ENCODE measurements at regions not wholly inside any gene's neighbourhood (a gene's known extent, or its start where the extent isn't known, plus 50 kb on each side); places are given as distances from the start of the nearest gene placed in this dataset.

- TF ChIP-seq SREBF1 (IDR thresholded peaks at IDR 0.05; ENCODE audit: low read length): no peak
- TF ChIP-seq HSF1 (IDR thresholded peaks at IDR 0.05; ENCODE audit: low read depth, low read length): no peak
- no peak for TF ChIP-seq CUX1 (IDR thresholded peaks at IDR 0.05; ENCODE audit: insufficient replicate concordance, low read depth, low read length)
- no peak for TF ChIP-seq KAT2A (conservative IDR thresholded peaks at IDR 0.05; ENCODE audit: control insufficient read depth, low read depth, low read length)
These were observed 98.2 kb upstream of the GSC start (continued) for GRCh38 chr14:94867946-94868771.

- POLR2A ChIA-PET: no interaction called here
- in situ Hi-C loops (cut with MboI): no loop called here
- CTCF ChIA-PET: no interaction called here
- Histone ChIP-seq H3K36me3 (ENCODE audit: control insufficient read depth in 2 of 2, insufficient read depth in 2 of 2, low read length in 1 of 2) (no peaks in the 10 kb centered on the region), H3K27ac (ENCODE audit: control insufficient read depth, insufficient read depth) (no peak overlapping the region), H3K4me2 (ENCODE audit: control insufficient read depth, insufficient read depth) (no peak overlapping the region), H3K4me3 (no peak overlapping the region), H3K9me3 (replicated peaks; ENCODE audit: control insufficient read depth, insufficient read depth, low read length) (no peaks in the 10 kb centered on the region), H2AFZ (ENCODE audit: control insufficient read depth, low read depth, low read length) (no peak overlapping the region), H3K4me1 (ENCODE audit: control insufficient read depth, insufficient read depth, low read length) (no peaks in the 10 kb centered on the region), H3K27me3 (replicated peaks in 1 of 2; ENCODE audit: control insufficient read depth in 2 of 2, insufficient read depth in 2 of 2, low read length in 1 of 2) (peaks cover 0 to 4% of the 10 kb centered on the region in 2 experiments; a peak in 3 of 4 replicates), H4K20me1 (ENCODE audit: control insufficient read depth, insufficient read depth) (no peaks in the 10 kb centered on the region), H3K9ac (ENCODE audit: control insufficient read depth, insufficient read depth, low read length) (no peak overlapping the region), H3K79me2 (ENCODE audit: control insufficient read depth, insufficient read depth, low read length) (no peaks in the 10 kb centered on the region)
- intact Hi-C loops (cut with micrococcal nuclease; ENCODE audit: unreplicated experiment): no loop called here
- DNase-seq (ENCODE audit: low read depth, low spot score) (no peak), FAIRE-seq (no peak), ATAC-seq (no peak)
- SMC1A ChIA-PET (ENCODE audit: uncharacterized antibody, unreplicated experiment): no interaction called here
- WGBS (ENCODE audit: insufficient coverage, insufficient replicate concordance, low lambda C conversion rate, missing lambda C conversion rate): 34% methylated on average over 6 of the region's 6 CpGs
- BruUV-seq (replicated peaks): no TSS peak
- RAD21 ChIA-PET (ENCODE audit: unreplicated experiment): no interaction called here
- TF ChIP-seq E2F4 (IDR thresholded peaks at IDR 0.05; ENCODE audit: low read depth, low read length): no peak
- no peak for TF ChIP-seq MXI1 (IDR thresholded peaks at IDR 0.05; ENCODE audit: low read depth, low read length)
- TF ChIP-seq MTA3 (IDR thresholded peaks at IDR 0.05; ENCODE audit: borderline replicate concordance, low read length): no peak
- TF ChIP-seq ESRRA (IDR thresholded peaks at IDR 0.05; ENCODE audit: low read length): no peak
- no peak for TF ChIP-seq JUNB (IDR thresholded peaks at IDR 0.05)
- no peak for TF ChIP-seq TAF1 (IDR thresholded peaks at IDR 0.05; ENCODE audit: borderline replicate concordance, low read depth, low read length)
- no peak for TF ChIP-seq BCL3 (IDR thresholded peaks at IDR 0.05; ENCODE audit: borderline replicate concordance, insufficient read depth, low read depth, low read length, poor library complexity, severe bottlenecking)
- no peak for TF ChIP-seq RAD21 (IDR thresholded peaks at IDR 0.05; ENCODE audit: insufficient read depth, low read depth, low read length)
- no peak for TF ChIP-seq SMAD5 (IDR thresholded peaks at IDR 0.05; ENCODE audit: low read depth)
- TF ChIP-seq HCFC1 (IDR thresholded peaks at IDR 0.05; ENCODE audit: low read length): no peak
These were observed 97.3 kb upstream of the GSC start for GRCh38 chr14:94867209-94867608.

All from GM12878 (cell line).